Hepatocyte (in vitro differentiated cells): ENCODE measurements at regions not wholly inside any gene's neighbourhood (a gene's known extent, or its start where the extent isn't known, plus 50 kb on each side); places are given as distances from the start of the nearest gene placed in this dataset.
"Not testable (repeated sequence)": the region's sequence is repeated elsewhere in the genome, so short reads cannot be mapped to it uniquely, and the experiment has no call there.

ENCODE experiments used
- DNase-seq: peaks from one replicate; pipeline ENCODE4 v3.0.0-alpha.2; 2016; ENCODE audit warnings: low spot score
- H2AFZ ChIP-seq: fragments of 200-600 bp; sonication (generic); 2 replicates; pipeline ENCODE4 v1.6.0; 2016; ENCODE audit warnings: antibody characterized with exemption, mild to moderate bottlenecking
- H3K27ac ChIP-seq: fragments of 200-600 bp; sonication (generic); 2 replicates; pipeline ENCODE4 v1.5.1; 2016; ENCODE audit warnings: mild to moderate bottlenecking
- H3K27me3 ChIP-seq: fragments of 200-600 bp; sonication (generic); 2 replicates; pipeline ENCODE4 v1.6.1; 2016
- H3K36me3 ChIP-seq: fragments of 200-600 bp; sonication (generic); replicated peaks from 2 replicates; pipeline ENCODE4 v1.5.1; 2016; ENCODE audit warnings: low read depth; ENCODE audit not compliant: insufficient read depth
- H3K4me1 ChIP-seq: fragments of 200-600 bp; sonication (generic); 2 replicates; pipeline ENCODE4 v1.5.1; 2016; ENCODE audit warnings: mild to moderate bottlenecking, moderate library complexity; ENCODE audit not compliant: insufficient read depth
- H3K4me2 ChIP-seq: fragments of 200-600 bp; sonication (generic); 2 replicates; pipeline ENCODE4 v1.6.0; 2016
- H3K4me3 ChIP-seq: fragments of 200-600 bp; sonication (generic); 2 replicates; pipeline ENCODE4 v1.5.1; 2016; ENCODE audit warnings: mild to moderate bottlenecking
- H3K79me2 ChIP-seq: fragments of 200-600 bp; sonication (generic); 2 replicates; pipeline ENCODE4 v1.6.0; 2017; ENCODE audit warnings: mild to moderate bottlenecking
- H3K9me2 ChIP-seq: fragments of 200-600 bp; sonication (generic); replicated peaks from 2 replicates; pipeline ENCODE4 v1.6.0; 2017; ENCODE audit warnings: mild to moderate bottlenecking; ENCODE audit not compliant: insufficient read depth
- H3K9me3 ChIP-seq: fragments of 200-600 bp; sonication (generic); 2 replicates; pipeline ENCODE4 v1.5.1; 2016; ENCODE audit warnings: low read depth, mild to moderate bottlenecking
- H4K20me1 ChIP-seq: fragments of 200-600 bp; sonication (generic); 2 replicates; pipeline ENCODE4 v1.6.0; 2016; ENCODE audit warnings: mild to moderate bottlenecking; ENCODE audit not compliant: insufficient read depth, poor library complexity, severe bottlenecking
- EZH2 ChIP-seq: fragments of 200-600 bp; sonication (generic); IDR thresholded peaks from 2 replicates; pipeline ENCODE4 v1.6.1; 2016; ENCODE audit warnings: antibody characterized with exemption, mild to moderate bottlenecking, borderline replicate concordance
- EZH2phosphoT487 ChIP-seq: fragments of 200-600 bp; sonication (generic); IDR thresholded peaks from one replicate; pipeline ENCODE4 v1.6.1; 2018; ENCODE audit warnings: antibody characterized with exemption, mild to moderate bottlenecking, low read depth, moderate library complexity; ENCODE audit not compliant: unreplicated experiment, severe bottlenecking
- WGBS: methylation state at CpG from one replicate; pipeline ENCODE4 v1.1.6; 2016; ENCODE audit warnings: low lambda C conversion rate; ENCODE audit errors: missing lambda C conversion rate; 5-methylcytosine and 5-hydroxymethylcytosine counted together
- TF ChIP-seq, protein P1 (sequence below): fragments of 200-600 bp; sonication (generic); IDR thresholded peaks from 2 replicates; pipeline ENCODE4 v1.5.1; 2016; ENCODE audit warnings: antibody characterized with exemption, mild to moderate bottlenecking; ENCODE audit not compliant: poor library complexity

DNA sequence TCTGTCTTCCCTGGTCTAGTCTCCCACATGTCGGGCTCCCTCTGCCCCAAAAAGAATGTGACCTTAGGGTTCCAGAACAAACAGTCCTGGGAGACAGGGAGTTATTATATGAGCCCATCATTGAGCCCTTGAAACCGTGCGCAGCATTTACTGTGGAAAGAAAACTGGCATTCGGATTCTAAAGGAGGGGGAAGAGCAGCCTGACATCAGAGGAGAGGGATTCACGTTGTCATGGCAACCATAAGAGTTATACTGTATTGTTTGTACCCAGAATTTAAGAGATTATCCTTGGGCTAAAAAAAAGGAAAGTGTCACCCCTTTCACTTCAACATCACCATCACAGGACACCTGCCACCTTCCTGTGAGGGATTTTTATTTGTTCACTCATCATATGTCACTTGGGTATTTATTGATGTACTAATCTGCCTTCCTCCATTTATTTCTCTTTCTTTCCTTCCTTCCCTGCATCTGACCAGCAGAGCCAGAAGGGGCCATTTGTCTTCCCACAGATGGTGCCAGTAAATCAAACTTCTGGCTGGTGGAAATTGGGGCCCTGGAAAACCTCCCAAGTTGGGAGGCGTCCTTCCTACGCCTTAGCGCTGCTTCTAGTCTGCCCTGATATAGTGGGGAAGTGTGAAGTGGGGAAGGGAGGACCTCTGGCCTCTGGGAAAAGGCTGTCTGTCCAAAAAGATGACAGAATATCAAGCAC is 64.9 kb upstream of the FRMPD3 start:
- TF ChIP-seq EZH2phosphoT487 (no peak), EZH2 (no peak)
- TF ChIP-seq, protein P1, sequence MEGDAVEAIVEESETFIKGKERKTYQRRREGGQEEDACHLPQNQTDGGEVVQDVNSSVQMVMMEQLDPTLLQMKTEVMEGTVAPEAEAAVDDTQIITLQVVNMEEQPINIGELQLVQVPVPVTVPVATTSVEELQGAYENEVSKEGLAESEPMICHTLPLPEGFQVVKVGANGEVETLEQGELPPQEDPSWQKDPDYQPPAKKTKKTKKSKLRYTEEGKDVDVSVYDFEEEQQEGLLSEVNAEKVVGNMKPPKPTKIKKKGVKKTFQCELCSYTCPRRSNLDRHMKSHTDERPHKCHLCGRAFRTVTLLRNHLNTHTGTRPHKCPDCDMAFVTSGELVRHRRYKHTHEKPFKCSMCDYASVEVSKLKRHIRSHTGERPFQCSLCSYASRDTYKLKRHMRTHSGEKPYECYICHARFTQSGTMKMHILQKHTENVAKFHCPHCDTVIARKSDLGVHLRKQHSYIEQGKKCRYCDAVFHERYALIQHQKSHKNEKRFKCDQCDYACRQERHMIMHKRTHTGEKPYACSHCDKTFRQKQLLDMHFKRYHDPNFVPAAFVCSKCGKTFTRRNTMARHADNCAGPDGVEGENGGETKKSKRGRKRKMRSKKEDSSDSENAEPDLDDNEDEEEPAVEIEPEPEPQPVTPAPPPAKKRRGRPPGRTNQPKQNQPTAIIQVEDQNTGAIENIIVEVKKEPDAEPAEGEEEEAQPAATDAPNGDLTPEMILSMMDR, result no peak
- 74% methylated on average over 8 of the region's 8 CpGs for WGBS
- H3K9me2 ChIP-seq, result no peaks in the 10 kb centered on the region

DNA sequence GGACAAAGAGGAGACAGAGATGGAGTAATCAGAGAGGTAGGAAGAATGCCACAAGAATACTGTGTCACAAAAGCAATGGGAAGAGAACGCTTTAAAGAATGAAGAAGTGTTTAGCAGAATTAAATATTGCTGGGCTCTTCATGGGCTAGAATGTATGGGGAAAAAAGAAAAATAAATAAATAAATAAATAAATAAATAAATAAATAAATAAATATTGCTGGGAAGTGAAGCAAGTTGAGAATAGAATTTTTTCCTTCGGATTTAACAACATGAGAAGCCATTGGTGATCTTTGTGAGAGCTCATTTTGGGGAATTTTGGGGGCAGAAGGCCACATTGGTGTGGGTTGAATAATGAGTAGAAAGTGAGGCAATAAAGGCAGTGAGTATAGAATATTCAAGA is 59.7 kb upstream of the FRMPD3 start:
- no peak for TF ChIP-seq EZH2phosphoT487
- TF ChIP-seq, protein P1, result no peak
- TF ChIP-seq EZH2, result no peak
- Histone ChIP-seq H4K20me1 (no peaks in the 10 kb centered on the region), H3K4me3 (no peak overlapping the region), H3K4me1 (no peaks in the 10 kb centered on the region), H3K9me3 (no peaks in the 10 kb centered on the region), H3K36me3 (no peaks in the 10 kb centered on the region), H2AFZ (no peak overlapping the region), H3K4me2 (no peak overlapping the region), H3K9me2 (no peaks in the 10 kb centered on the region), H3K79me2 (no peaks in the 10 kb centered on the region), H3K27ac (no peak overlapping the region), H3K27me3 (no peaks in the 10 kb centered on the region)
- DNase-seq, result no peak
- 63% methylated on average over 2 of the region's 2 CpGs for WGBS

More for the DNA sequence above, 64.9 kb upstream of the FRMPD3 start:
- no peaks in the 10 kb centered on the region for H3K36me3 ChIP-seq
- no peak overlapping the region for H3K4me2 ChIP-seq
- H3K4me1 ChIP-seq, result no peaks in the 10 kb centered on the region
- H3K9me3 ChIP-seq, result no peaks in the 10 kb centered on the region
- H4K20me1 ChIP-seq, result no peaks in the 10 kb centered on the region
- H3K27me3 ChIP-seq, result no peaks in the 10 kb centered on the region
- no peaks in the 10 kb centered on the region for H3K79me2 ChIP-seq
- H3K27ac ChIP-seq, result no peak overlapping the region
- no peak overlapping the region for H2AFZ ChIP-seq
- H3K4me3 ChIP-seq, result no peak overlapping the region
- no peak for DNase-seq

DNA sequence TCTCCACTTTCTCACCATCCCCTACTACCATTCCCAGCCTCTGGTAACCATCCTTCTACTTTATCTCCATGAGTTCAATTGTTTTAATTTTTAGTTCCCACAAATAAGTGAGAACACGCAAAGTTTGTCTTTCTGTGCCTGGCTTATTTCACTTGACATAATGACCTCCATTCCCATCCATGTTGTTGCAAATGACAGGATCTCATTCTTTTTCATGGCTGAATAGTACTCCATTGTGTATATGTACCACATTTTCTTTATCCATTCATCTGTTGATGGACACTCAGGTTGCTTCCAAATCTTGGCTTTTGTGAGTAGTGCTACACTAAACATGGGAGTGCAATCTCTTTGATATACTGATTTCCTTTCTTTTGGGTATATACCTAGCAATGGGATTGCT is 55.8 kb upstream of the FRMPD3 start:
- H3K4me3 ChIP-seq, H3K9me2 ChIP-seq, H3K27me3 ChIP-seq, H3K36me3 ChIP-seq, H3K79me2 ChIP-seq, H3K27ac ChIP-seq, H4K20me1 ChIP-seq, H3K9me3 ChIP-seq, H3K4me2 ChIP-seq, H2AFZ ChIP-seq, H3K4me1 ChIP-seq, DNase-seq: not testable (repeated sequence)
- 94% methylated on average over 1 of the region's 1 CpG for WGBS

DNA sequence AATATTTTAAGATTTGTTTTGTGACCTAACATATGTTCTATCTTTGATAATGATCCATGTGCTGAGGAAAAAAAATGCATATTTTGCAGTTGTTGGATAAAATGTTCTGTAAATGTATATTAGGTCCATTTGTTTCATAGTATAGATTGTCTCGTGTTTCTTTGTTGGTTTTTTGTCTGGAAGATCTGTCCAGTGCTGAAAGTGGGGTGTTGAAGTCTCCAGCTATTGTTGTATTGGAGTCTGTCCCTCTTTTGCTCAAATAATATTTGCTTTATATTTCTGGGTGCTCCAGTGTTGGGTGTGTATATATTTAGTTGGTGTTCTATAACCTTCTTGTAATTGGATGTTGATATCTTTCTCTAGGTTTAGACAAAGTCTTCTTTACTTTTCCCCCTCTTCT is 53.2 kb upstream of the FRMPD3 start:
- TF ChIP-seq EZH2, result no peak
- TF ChIP-seq EZH2phosphoT487, result no peak
- TF ChIP-seq, protein P1, result no peak
- no peaks in the 10 kb centered on the region for H3K4me1 ChIP-seq
- no peaks in the 10 kb centered on the region for H3K9me2 ChIP-seq
- H2AFZ ChIP-seq, result no peak overlapping the region
- no peaks in the 10 kb centered on the region for H3K79me2 ChIP-seq
- no peak overlapping the region for H3K27ac ChIP-seq
- no peak overlapping the region for H3K4me2 ChIP-seq
- WGBS, result 40% methylated on average over 1 of the region's 1 CpG
- no peak for DNase-seq
- H3K27me3 ChIP-seq, result no peaks in the 10 kb centered on the region
- H3K4me3 ChIP-seq, result no peak overlapping the region
- no peaks in the 10 kb centered on the region for H3K36me3 ChIP-seq
- H3K9me3 ChIP-seq, result no peaks in the 10 kb centered on the region
- H4K20me1 ChIP-seq, result no peaks in the 10 kb centered on the region
